ENCODE measurements at regions not wholly inside any gene's neighbourhood (a gene's known extent, or its start where the extent isn't known, plus 50 kb on each side); places are given as distances from the start of the nearest gene placed in this dataset.

DNA sequence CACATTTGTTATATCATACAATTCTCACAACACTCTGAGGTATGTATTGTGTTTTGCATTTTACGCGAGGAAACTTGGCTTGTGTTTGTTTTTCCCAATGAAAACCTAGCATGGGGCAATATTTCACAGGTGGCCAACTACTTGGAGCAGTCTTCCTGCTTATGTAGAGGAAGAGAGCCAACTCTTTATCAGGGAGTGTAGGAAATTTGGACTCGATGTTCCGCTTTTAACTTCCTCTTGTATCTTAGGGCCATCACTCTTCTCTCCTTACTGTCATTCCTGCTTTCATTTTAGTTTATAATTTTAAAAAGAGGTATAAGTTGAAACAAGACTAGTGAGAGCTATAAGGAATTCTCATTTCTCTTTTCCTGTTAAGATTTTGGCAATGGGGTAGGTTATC is 107.7 kb upstream of the RPS6KA3 start:
- no peak overlapping the region for H3K27ac ChIP-seq (ENCODE audit: low read length)
- Mint-ChIP-seq H3K4me1 (peaks cover 15 to 30% (median 23%) of the 10 kb centered on the region in 3 donors), H3K27me3 (peaks cover 0 to 5% of the 10 kb centered on the region in 2 donors), H3K9me3 (no peaks in the 10 kb centered on the region), H3K4me3 (no peak overlapping the region), H3K36me3 (no peaks in the 10 kb centered on the region), H3K27ac (no peak overlapping the region)
- DNase-seq (no peak), ATAC-seq (replicated peaks in 1 of 4) (no peak)
- WGBS (ENCODE audit: insufficient coverage), result no CpG with 5 or more reads among the region's 4 CpGs
- H3K9me3 ChIP-seq, result no peaks in the 10 kb centered on the region
- POLR2A ChIA-PET, result no interaction called here
- H3K27me3 ChIP-seq (replicated peaks in 1 of 2; ENCODE audit: control insufficient read depth in 2 of 2, extremely low read depth in 1 of 2, insufficient read depth in 2 of 2, low read length in 1 of 2), result no peaks in the 10 kb centered on the region
- CTCF ChIA-PET, result no interaction called here
- H3K36me3 ChIP-seq (ENCODE audit: control insufficient read depth in 2 of 2, extremely low read depth in 1 of 2, insufficient read depth in 1 of 2, low read length in 1 of 2), result no peaks in the 10 kb centered on the region
- H3K4me3 ChIP-seq (ENCODE audit: control insufficient read depth in 1 of 2, extremely low read depth in 1 of 2, low read length in 1 of 2), result no peak overlapping the region
- peaks cover 2 to 5% of the 10 kb centered on the region in 2 experiments for H3K4me1 ChIP-seq (ENCODE audit: control insufficient read depth in 1 of 2, extremely low read depth in 1 of 2, insufficient read depth in 2 of 2, low read length in 2 of 2)

DNA sequence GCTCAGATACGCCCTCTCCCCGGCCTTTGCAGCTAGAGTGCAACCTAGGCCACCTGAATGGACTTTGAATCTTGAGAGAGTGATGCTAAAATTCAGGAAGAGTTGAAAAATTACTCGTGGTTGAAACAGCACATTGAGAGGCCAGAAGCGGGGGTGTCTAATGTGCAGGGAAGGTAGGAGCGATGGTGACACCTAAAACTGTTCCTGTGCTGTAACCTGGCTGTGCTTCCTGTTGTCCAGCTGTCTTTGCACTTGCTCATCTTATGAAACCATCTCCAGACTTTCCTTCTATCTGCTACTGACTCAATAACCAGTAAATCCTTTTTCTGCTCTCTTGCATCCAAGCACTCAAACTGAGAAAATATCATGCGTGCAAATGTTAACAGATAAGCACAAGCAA is 106.4 kb upstream of the RPS6KA3 start:
- H3K4me3 ChIP-seq (ENCODE audit: control insufficient read depth in 1 of 2, extremely low read depth in 1 of 2, low read length in 1 of 2), result no peak overlapping the region
- Mint-ChIP-seq H3K27me3 (peaks cover 0 to 5% of the 10 kb centered on the region in 2 donors), H3K36me3 (no peaks in the 10 kb centered on the region), H3K4me1 (peaks cover 10 to 24% (median 23%) of the 10 kb centered on the region in 3 donors), H3K4me3 (no peak overlapping the region), H3K27ac (no peak overlapping the region), H3K9me3 (no peaks in the 10 kb centered on the region)
- no CpG with 5 or more reads among the region's 6 CpGs for WGBS (ENCODE audit: insufficient coverage)
- no peaks in the 10 kb centered on the region for H3K9me3 ChIP-seq
- H3K27me3 ChIP-seq (replicated peaks in 1 of 2; ENCODE audit: control insufficient read depth in 2 of 2, extremely low read depth in 1 of 2, insufficient read depth in 2 of 2, low read length in 1 of 2), result no peaks in the 10 kb centered on the region
- CTCF ChIA-PET, result no interaction called here
- H3K27ac ChIP-seq (ENCODE audit: low read length), result no peak overlapping the region
- no peaks in the 10 kb centered on the region for H3K36me3 ChIP-seq (ENCODE audit: control insufficient read depth in 2 of 2, extremely low read depth in 1 of 2, insufficient read depth in 1 of 2, low read length in 1 of 2)
- H3K4me1 ChIP-seq (ENCODE audit: control insufficient read depth in 1 of 2, extremely low read depth in 1 of 2, insufficient read depth in 2 of 2, low read length in 2 of 2), result peaks cover 0 to 5% of the 10 kb centered on the region in 2 experiments
- ATAC-seq (replicated peaks in 1 of 4), result no peak
- no peak for DNase-seq
- POLR2A ChIA-PET, result no interaction called here

DNA sequence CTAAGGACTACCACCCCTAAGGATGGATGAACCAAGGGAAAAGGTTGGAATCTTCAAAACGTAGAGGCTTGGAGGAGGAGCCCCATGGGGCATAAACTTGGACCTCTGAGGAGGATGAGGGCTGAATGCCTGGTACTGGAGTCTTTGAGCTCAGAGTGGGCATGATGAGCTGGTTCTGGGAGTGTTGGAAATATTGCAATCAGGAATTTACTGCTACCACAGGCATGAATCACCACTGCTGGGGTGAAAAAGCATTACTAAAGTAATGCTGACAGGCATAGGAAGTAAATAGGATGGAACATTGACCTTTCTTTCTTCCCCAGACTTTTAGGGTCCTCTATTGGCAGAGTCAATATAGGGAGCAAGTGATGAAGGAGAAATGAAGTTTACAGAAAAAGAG is 105.8 kb upstream of the RPS6KA3 start:
- no CpG with 5 or more reads among the region's 1 CpG for WGBS (ENCODE audit: insufficient coverage)
- Histone ChIP-seq H3K27me3 (replicated peaks in 1 of 2; ENCODE audit: control insufficient read depth in 2 of 2, extremely low read depth in 1 of 2, insufficient read depth in 2 of 2, low read length in 1 of 2) (no peaks in the 10 kb centered on the region), H3K9me3 (no peaks in the 10 kb centered on the region), H3K4me3 (ENCODE audit: control insufficient read depth in 1 of 2, extremely low read depth in 1 of 2, low read length in 1 of 2) (no peak overlapping the region), H3K36me3 (ENCODE audit: control insufficient read depth in 2 of 2, extremely low read depth in 1 of 2, insufficient read depth in 1 of 2, low read length in 1 of 2) (no peaks in the 10 kb centered on the region), H3K27ac (ENCODE audit: low read length) (no peak overlapping the region), H3K4me1 (ENCODE audit: control insufficient read depth in 1 of 2, extremely low read depth in 1 of 2, insufficient read depth in 2 of 2, low read length in 2 of 2) (peaks cover 0 to 5% of the 10 kb centered on the region in 2 experiments)
- POLR2A ChIA-PET, result no interaction called here
- no peaks in the 10 kb centered on the region for H3K9me3 Mint-ChIP-seq
- no peak overlapping the region for H3K27ac Mint-ChIP-seq
- peaks cover 10 to 23% (median 22%) of the 10 kb centered on the region in 3 donors for H3K4me1 Mint-ChIP-seq
- no peak for ATAC-seq (replicated peaks in 1 of 4)
- no peak for DNase-seq
- peaks cover 0 to 5% of the 10 kb centered on the region in 2 donors for H3K27me3 Mint-ChIP-seq
- CTCF ChIA-PET, result interaction anchor here in 1 of 2 donors (0.6 kb wide), 1 partner anchor 39 kb away, joined by 3 read pairs; no protein-coding TSS in a partner anchor
- no peak overlapping the region for H3K4me3 Mint-ChIP-seq
- no peaks in the 10 kb centered on the region for H3K36me3 Mint-ChIP-seq

GRCh38 chrX:20369468-20369867 is 102.8 kb upstream of the RPS6KA3 start:
- Histone ChIP-seq H3K4me3 (ENCODE audit: control insufficient read depth in 1 of 2, extremely low read depth in 1 of 2, low read length in 1 of 2) (no peak overlapping the region), H3K27ac (ENCODE audit: low read length) (no peak overlapping the region), H3K4me1 (ENCODE audit: control insufficient read depth in 1 of 2, extremely low read depth in 1 of 2, insufficient read depth in 2 of 2, low read length in 2 of 2) (no peaks in the 10 kb centered on the region), H3K27me3 (replicated peaks in 1 of 2; ENCODE audit: control insufficient read depth in 2 of 2, extremely low read depth in 1 of 2, insufficient read depth in 2 of 2, low read length in 1 of 2) (no peaks in the 10 kb centered on the region), H3K9me3 (no peaks in the 10 kb centered on the region), H3K36me3 (ENCODE audit: control insufficient read depth in 2 of 2, extremely low read depth in 1 of 2, insufficient read depth in 1 of 2, low read length in 1 of 2) (no peaks in the 10 kb centered on the region)
- Mint-ChIP-seq H3K36me3 (no peaks in the 10 kb centered on the region), H3K9me3 (no peaks in the 10 kb centered on the region), H3K27me3 (no peaks in the 10 kb centered on the region), H3K4me3 (no peak overlapping the region), H3K4me1 (peaks cover 3 to 9% (median 6%) of the 10 kb centered on the region in 3 donors), H3K27ac (no peak overlapping the region)
- DNase-seq, result no peak
- WGBS (ENCODE audit: insufficient coverage), result no CpG with 5 or more reads among the region's 3 CpGs
- no peak for ATAC-seq (replicated peaks in 1 of 4)
- CTCF ChIA-PET, result no interaction called here
- POLR2A ChIA-PET, result no interaction called here

- ATAC-seq (replicated peaks in 1 of 4), result no peak
- H3K27ac Mint-ChIP-seq, result no peak overlapping the region
- no CpG with 5 or more reads among the region's 4 CpGs for WGBS (ENCODE audit: insufficient coverage)
- Histone ChIP-seq H3K9me3 (no peaks in the 10 kb centered on the region), H3K4me3 (ENCODE audit: control insufficient read depth in 1 of 2, extremely low read depth in 1 of 2, low read length in 1 of 2) (no peak overlapping the region), H3K36me3 (ENCODE audit: control insufficient read depth in 2 of 2, extremely low read depth in 1 of 2, insufficient read depth in 1 of 2, low read length in 1 of 2) (no peaks in the 10 kb centered on the region), H3K27me3 (replicated peaks in 1 of 2; ENCODE audit: control insufficient read depth in 2 of 2, extremely low read depth in 1 of 2, insufficient read depth in 2 of 2, low read length in 1 of 2) (no peaks in the 10 kb centered on the region), H3K4me1 (ENCODE audit: control insufficient read depth in 1 of 2, extremely low read depth in 1 of 2, insufficient read depth in 2 of 2, low read length in 2 of 2) (no peaks in the 10 kb centered on the region), H3K27ac (ENCODE audit: low read length) (no peak overlapping the region)
- no peaks in the 10 kb centered on the region for H3K36me3 Mint-ChIP-seq
- H3K27me3 Mint-ChIP-seq, result peaks cover 0 to 6% of the 10 kb centered on the region in 2 donors
- DNase-seq, result no peak
- H3K9me3 Mint-ChIP-seq, result no peaks in the 10 kb centered on the region
- no peaks in the 10 kb centered on the region for H3K4me1 Mint-ChIP-seq
- ChIA-PET POLR2A (no interaction called here), CTCF (no interaction called here)
- H3K4me3 Mint-ChIP-seq, result no peak overlapping the region
These were observed 97.5 kb upstream of the RPS6KA3 start for GRCh38 chrX:20364238-20364637.

DNA sequence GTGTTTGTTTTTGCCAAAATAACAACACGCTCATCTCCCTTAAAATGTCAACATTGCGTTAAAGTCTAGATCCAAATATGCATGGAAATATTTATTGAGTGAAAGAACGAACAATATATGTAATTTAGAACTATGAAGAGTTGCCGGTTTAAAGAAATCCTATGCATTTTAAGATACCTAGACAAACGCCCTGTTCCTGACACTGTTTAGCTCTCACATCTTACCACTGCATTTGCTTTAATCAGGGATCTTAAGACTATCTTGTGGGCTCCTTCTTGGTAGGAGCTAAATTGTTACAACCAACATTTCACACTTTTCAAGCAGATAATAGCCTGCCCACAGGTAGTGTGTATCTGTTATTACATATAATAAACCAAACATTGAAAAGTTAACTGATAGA is 96.6 kb upstream of the RPS6KA3 start:
- H3K27me3 ChIP-seq (replicated peaks in 1 of 2; ENCODE audit: control insufficient read depth in 2 of 2, extremely low read depth in 1 of 2, insufficient read depth in 2 of 2, low read length in 1 of 2), result no peaks in the 10 kb centered on the region
- no peaks in the 10 kb centered on the region for H3K9me3 ChIP-seq
- POLR2A ChIA-PET, result no interaction called here
- no peaks in the 10 kb centered on the region for H3K36me3 Mint-ChIP-seq
- ATAC-seq (replicated peaks in 1 of 4), result no peak
- H3K27me3 Mint-ChIP-seq, result peaks cover 0 to 6% of the 10 kb centered on the region in 2 donors
- WGBS (ENCODE audit: insufficient coverage), result no CpG with 5 or more reads among the region's 5 CpGs
- H3K9me3 Mint-ChIP-seq, result no peaks in the 10 kb centered on the region
- H3K36me3 ChIP-seq (ENCODE audit: control insufficient read depth in 2 of 2, extremely low read depth in 1 of 2, insufficient read depth in 1 of 2, low read length in 1 of 2), result no peaks in the 10 kb centered on the region
- CTCF ChIA-PET, result no interaction called here
- DNase-seq, result no peak
- H3K27ac ChIP-seq (ENCODE audit: low read length), result no peak overlapping the region
- H3K4me3 ChIP-seq (ENCODE audit: control insufficient read depth in 1 of 2, extremely low read depth in 1 of 2, low read length in 1 of 2), result no peak overlapping the region
- no peak overlapping the region for H3K27ac Mint-ChIP-seq
- H3K4me3 Mint-ChIP-seq, result no peak overlapping the region
- no peaks in the 10 kb centered on the region for H3K4me1 Mint-ChIP-seq
- no peaks in the 10 kb centered on the region for H3K4me1 ChIP-seq (ENCODE audit: control insufficient read depth in 1 of 2, extremely low read depth in 1 of 2, insufficient read depth in 2 of 2, low read length in 2 of 2)

All from T-cell (primary cell).